T-helper 17 cell (primary cell): ENCODE measurements at regions not wholly inside any gene's neighbourhood (a gene's known extent, or its start where the extent isn't known, plus 50 kb on each side); places are given as distances from the start of the nearest gene placed in this dataset.

Experiments
- ATAC-seq: fragments of 150-1000 bp; cut with Tn5 transposase; 2 replicates; pipeline ENCODE4 v1.10.0; 2021; ENCODE audit warnings: mild to moderate bottlenecking, moderate library complexity
- DNase-seq, 3 donors: peaks; one replicate each; pipeline versions ENCODE4 v3.0.0 to v3.0.0-alpha.2; 2020 to 2021
- H3K9me3 ChIP-seq: one replicate; pipeline ENCODE4 v1.7.0; 2013; ENCODE audit warnings: low read length, mild to moderate bottlenecking; ENCODE audit not compliant: control insufficient read depth, poor library complexity, severe bottlenecking
- H3K27ac Mint-ChIP-seq: one replicate; pipeline ENCODE4 v1.8.0; 2022; ENCODE audit warnings: mild to moderate bottlenecking, moderate library complexity, mixed read lengths
- H3K27me3 Mint-ChIP-seq: one replicate; pipeline ENCODE4 v1.8.0; 2022; ENCODE audit warnings: mixed read lengths
- H3K36me3 Mint-ChIP-seq: one replicate; pipeline ENCODE4 v1.8.0; 2022; ENCODE audit warnings: low read depth, mixed read lengths
- H3K4me1 Mint-ChIP-seq: one replicate; pipeline ENCODE4 v1.8.0; 2022; ENCODE audit warnings: mild to moderate bottlenecking, mixed read lengths
- H3K4me3 Mint-ChIP-seq: one replicate; pipeline ENCODE4 v1.8.0; 2022; ENCODE audit warnings: mild to moderate bottlenecking, moderate library complexity, mixed read lengths

DNA sequence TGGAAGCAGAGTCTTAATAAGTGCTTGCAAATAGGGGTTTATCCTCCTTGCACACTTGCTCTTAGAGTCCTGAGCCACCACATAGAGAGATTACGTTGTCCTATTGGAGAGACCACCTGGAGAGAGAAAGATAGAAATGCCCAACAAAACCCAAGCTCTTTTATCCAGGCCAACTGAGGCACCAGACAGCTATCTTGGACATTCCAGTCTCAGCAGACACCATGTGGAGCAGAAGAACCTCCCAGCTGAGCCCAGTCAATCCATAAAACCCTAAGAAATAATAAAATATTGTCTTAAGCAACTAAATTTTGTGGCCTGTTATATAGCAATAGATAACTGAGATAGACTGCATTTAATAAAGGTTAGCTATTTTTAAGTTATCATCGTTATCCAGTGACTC, 105.7 kb upstream of the PFN2 start:
- Mint-ChIP-seq H3K4me1 (peaks cover 7% of the 10 kb centered on the region), H3K27ac (no peak overlapping the region), H3K27me3 (peaks cover 31% of the 10 kb centered on the region), H3K4me3 (no peak overlapping the region), H3K36me3 (no peaks in the 10 kb centered on the region)
- no peaks in the 10 kb centered on the region for H3K9me3 ChIP-seq
- DNase-seq (no peak), ATAC-seq (no peak)

DNA sequence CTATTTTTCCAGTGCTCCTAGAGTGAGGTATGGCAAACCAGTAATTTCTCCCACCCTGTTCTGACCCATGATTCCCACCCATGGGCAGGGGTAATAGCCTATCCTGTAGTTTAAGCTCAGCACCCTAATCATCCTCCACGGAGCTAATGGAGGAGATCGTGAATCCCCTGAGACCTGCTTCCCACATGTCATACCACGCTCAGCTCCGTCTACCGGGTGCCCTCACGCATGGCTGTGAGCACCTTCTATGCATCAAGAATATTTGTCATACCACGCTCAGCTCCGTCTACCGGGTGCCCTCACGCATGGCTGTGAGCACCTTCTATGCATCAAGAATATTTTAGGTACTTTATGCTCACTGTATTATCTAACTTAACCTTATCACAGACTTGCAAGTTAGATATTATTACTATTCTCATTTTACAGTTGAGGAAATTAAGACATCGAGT, 104.7 kb upstream of the PFN2 start:
- Mint-ChIP-seq H3K4me3 (no peak overlapping the region), H3K27ac (no peak overlapping the region), H3K4me1 (peaks cover 6% of the 10 kb centered on the region), H3K27me3 (peaks cover 39% of the 10 kb centered on the region), H3K36me3 (no peaks in the 10 kb centered on the region)
- no peaks in the 10 kb centered on the region for H3K9me3 ChIP-seq
- ATAC-seq (no peak), DNase-seq (no peak)

DNA sequence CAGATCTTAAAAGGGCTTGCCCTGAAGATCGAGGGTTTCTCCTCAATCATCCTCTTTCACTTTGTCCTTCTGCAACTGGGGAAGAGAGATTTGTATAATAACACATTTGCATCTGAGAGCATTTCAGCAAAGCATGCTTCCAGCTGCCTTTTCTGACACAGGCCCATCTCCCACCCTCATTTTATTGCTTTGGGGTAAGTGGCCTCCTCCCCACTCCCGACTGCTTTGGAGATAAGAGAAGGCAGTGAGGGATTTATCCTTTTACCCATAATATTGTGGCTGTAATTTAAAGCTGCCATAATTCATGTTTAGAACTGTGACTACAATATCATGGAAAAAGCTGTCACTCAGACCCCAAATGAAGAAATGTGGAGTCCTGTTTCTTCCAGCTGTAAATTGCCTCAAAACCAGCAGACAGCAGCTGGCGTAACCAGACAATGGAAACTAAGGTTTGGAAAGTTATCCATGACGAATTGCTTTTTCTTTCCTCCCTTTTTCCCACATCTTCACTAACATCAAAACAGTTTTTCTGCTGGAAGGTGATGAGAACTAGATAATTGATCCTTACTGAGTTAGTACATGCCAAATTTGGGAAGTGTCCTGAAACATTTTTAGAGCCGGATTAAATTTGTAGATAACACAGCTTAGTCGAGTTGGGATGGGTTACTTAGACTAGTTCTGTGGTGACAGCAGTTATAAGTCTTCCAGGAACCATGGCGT, 104.2 kb upstream of the PFN2 start:
- Mint-ChIP-seq H3K27ac (no peak overlapping the region), H3K36me3 (no peaks in the 10 kb centered on the region), H3K4me1 (peaks cover under 1% of the 10 kb centered on the region), H3K4me3 (no peak overlapping the region), H3K27me3 (peaks cover 38% of the 10 kb centered on the region)
- DNase-seq (no peak), ATAC-seq (no peak)
- no peaks in the 10 kb centered on the region for H3K9me3 ChIP-seq

DNA sequence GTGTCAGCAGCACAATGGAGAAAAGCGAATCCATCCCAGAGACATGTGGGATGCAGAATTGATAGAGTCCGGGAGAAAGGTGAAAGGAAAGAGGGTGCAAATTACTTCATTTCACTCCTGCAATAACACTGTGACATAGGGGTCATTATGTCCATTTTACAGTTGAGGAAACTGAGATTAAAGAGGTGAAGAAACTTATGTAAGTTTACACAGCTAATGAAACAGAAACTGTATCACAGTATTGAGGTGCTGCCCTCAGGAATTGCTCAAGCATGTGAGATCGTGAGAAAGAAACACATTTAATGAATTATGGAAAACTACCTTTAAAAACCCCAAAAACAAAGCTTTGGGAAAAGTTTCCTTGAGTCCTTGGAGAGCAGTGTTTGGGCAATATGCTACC, 103.6 kb upstream of the PFN2 start:
- no peak for ATAC-seq
- H3K9me3 ChIP-seq, result no peaks in the 10 kb centered on the region
- H3K36me3 Mint-ChIP-seq, result no peaks in the 10 kb centered on the region
- H3K4me3 Mint-ChIP-seq, result no peak overlapping the region
- no peaks in the 10 kb centered on the region for H3K4me1 Mint-ChIP-seq
- no peak overlapping the region for H3K27ac Mint-ChIP-seq
- H3K27me3 Mint-ChIP-seq, result peaks cover 43% of the 10 kb centered on the region
- no peak for DNase-seq

DNA sequence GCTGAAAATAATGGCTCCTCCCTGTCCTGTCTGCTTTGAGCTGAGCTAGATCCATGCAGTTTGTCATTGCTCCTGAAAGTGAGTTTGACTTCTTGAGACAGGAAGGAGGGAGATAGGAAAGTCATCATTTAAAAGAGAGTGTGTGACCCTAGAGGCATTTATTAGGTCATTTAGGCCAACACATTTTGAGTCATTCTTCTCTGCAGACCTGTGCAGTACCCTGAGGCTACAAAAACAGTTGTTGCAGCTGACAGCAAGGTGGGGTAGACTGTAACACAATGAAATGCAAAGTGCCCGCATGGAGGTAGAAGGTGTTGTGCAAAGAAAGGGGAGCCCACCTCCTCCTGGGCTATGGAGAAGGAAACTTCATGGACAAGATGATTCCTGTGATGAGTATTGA, 102.8 kb upstream of the PFN2 start:
- no peak overlapping the region for H3K27ac Mint-ChIP-seq
- no peaks in the 10 kb centered on the region for H3K36me3 Mint-ChIP-seq
- H3K4me1 Mint-ChIP-seq, result no peaks in the 10 kb centered on the region
- ATAC-seq, result no peak
- no peak for DNase-seq
- no peak overlapping the region for H3K4me3 Mint-ChIP-seq
- H3K27me3 Mint-ChIP-seq, result peaks cover 51% of the 10 kb centered on the region
- H3K9me3 ChIP-seq, result no peaks in the 10 kb centered on the region

DNA sequence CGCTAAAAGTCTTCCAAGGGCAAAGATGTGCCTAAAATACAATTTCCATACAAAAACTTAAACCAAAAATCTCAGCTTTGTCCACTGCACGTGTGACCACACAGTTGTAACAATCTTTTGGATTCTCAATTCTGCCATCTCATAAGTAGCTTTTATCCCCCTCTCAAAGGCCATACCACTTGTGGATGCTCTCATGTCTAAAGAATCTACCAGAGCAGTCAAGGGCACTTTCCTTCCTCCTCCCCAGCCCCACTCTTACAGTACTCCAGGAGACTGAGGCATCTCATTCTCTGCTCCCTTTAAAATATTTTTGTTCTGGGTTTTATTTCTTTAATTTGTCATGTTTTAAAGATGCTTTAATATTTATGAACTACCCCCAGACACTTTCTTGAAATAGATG, 102.3 kb upstream of the PFN2 start:
- no peaks in the 10 kb centered on the region for H3K36me3 Mint-ChIP-seq
- no peaks in the 10 kb centered on the region for H3K4me1 Mint-ChIP-seq
- H3K4me3 Mint-ChIP-seq, result no peak overlapping the region
- DNase-seq, result no peak
- peaks cover 56% of the 10 kb centered on the region for H3K27me3 Mint-ChIP-seq
- ATAC-seq, result no peak
- H3K9me3 ChIP-seq, result no peaks in the 10 kb centered on the region
- H3K27ac Mint-ChIP-seq, result no peak overlapping the region

DNA sequence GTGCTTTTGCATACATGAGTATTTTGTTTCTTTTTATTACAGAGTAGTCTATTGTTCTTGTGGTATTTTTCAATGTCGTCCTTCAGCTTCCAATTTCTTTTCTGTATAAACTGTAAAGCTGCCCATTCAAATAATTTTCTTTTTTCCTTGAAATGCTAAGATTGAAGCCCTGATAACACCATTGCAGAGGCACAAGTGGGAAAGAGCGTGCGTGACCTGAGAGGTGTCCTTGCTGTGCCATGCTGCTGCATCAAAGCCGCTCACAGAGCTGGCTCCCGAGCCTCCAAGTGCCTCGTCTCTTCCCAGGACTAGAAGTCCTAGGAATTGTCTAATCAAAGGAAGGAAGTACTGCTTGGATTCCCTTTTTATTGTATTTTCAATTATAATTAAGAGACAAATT, 101.9 kb upstream of the PFN2 start:
- H3K4me3 Mint-ChIP-seq, result no peak overlapping the region

DNA sequence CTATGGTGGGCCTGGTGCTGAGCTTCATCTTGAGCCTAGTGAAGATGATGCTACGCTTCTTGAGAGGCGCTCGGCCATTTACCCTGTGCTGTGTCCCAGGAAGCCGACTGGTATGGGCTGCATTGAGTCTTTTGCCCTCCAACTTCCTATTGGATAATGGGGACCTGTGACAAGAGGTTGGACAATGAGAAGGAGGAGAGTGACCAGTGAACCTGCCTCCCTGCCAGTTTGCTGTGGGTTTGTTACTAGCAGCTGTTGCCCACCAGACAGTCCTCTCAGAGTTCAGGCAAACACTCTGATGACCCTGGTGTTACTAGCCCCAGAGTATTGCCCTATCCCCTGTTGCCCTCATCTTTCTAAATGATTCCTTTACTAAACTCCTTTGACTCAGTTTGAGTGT, 99.6 kb upstream of the PFN2 start:
- Mint-ChIP-seq H3K36me3 (no peaks in the 10 kb centered on the region), H3K4me3 (no peak overlapping the region), H3K27ac (no peak overlapping the region), H3K27me3 (peaks cover 75% of the 10 kb centered on the region), H3K4me1 (no peaks in the 10 kb centered on the region)
- H3K9me3 ChIP-seq, result no peaks in the 10 kb centered on the region
- no peak for DNase-seq
- ATAC-seq, result no peak

More for the DNA sequence above, 101.9 kb upstream of the PFN2 start:
- H3K27ac Mint-ChIP-seq, result no peak overlapping the region
- H3K4me1 Mint-ChIP-seq, result no peaks in the 10 kb centered on the region
- H3K36me3 Mint-ChIP-seq, result no peaks in the 10 kb centered on the region
- DNase-seq (no peak), ATAC-seq (no peak)
- peaks cover 60% of the 10 kb centered on the region for H3K27me3 Mint-ChIP-seq
- H3K9me3 ChIP-seq, result no peaks in the 10 kb centered on the region

DNA sequence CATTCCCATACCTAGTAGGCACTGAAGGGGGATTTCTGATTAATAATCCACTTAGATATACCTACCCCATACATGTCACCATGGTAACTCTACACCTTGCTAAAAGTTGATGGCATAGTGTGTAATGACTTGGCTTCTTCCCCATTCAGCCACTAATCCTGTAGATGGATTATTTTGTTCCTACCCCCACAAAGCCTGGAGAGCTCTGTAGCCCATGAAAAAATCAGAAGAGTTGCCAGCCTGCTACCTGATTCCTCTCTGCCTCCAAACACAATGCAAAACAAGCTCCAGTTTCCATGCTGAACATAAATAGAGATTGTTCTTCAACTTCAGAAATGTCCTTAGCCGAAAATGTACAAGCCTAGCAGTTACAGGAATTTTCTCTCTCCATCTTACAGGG, 98.9 kb upstream of the PFN2 start:
- Mint-ChIP-seq H3K27me3 (peaks cover 80% of the 10 kb centered on the region), H3K36me3 (no peaks in the 10 kb centered on the region)

DNA sequence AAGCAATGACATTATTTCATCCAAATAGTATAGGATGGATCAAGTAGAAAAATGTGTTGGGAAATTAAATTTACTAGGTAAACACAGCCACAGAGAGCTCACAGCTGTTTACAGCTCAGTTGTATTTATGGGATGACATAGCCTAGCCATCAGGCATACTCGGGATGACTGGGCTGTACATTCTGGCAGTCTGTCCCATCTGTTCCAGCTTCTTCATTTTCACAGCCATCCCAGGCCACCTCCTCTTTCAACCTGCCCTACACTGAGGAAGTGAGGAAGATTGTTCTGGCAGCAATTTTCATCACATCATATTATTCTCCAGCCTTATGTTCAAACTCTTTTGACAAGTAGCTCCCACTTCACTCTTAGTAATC, 98.4 kb upstream of the PFN2 start:
- ATAC-seq (no peak), DNase-seq (no peak)
- H3K4me3 Mint-ChIP-seq, result no peak overlapping the region
- H3K27me3 Mint-ChIP-seq, result peaks cover 77% of the 10 kb centered on the region
- no peaks in the 10 kb centered on the region for H3K9me3 ChIP-seq
- H3K36me3 Mint-ChIP-seq, result no peaks in the 10 kb centered on the region
- H3K27ac Mint-ChIP-seq, result no peak overlapping the region
- no peaks in the 10 kb centered on the region for H3K4me1 Mint-ChIP-seq

More for the DNA sequence above, 98.9 kb upstream of the PFN2 start:
- Mint-ChIP-seq H3K4me3 (no peak overlapping the region), H3K4me1 (no peaks in the 10 kb centered on the region), H3K27ac (no peak overlapping the region)
- ATAC-seq (no peak), DNase-seq (no peak)
- no peaks in the 10 kb centered on the region for H3K9me3 ChIP-seq

DNA sequence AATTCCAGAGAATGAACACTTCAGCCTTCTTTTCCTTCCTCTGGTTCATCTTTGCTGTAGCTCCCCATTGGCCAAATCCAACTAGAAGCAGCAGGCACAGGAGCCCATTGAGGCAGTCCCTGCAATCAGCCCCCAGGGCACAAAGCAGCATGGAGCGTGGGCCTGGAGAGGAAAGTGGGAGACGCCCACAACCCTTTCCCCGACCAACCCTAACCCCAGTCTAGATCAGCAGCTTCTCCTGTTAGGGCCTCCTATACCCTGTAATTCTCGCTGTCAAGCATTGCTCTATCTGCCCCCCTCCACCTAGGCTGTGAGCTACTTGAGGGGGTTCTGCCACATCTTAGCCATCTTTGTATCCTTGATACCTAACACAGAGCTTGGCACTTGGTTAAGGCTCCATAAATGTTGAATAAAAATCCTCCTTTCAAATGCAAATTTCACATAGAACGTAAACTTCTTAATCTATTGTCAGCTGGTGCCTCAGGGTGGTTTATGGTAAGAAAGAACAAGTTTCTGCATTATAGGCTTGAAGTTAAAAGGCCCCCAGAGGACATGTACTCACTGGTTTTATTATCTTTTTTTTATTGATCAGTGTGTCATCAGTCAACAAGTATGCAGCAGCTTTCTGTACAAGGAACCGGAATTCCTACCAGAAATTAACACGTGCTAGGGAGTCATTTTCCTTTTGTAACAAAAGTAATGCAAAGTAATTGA, 97.9 kb upstream of the PFN2 start:
- H3K4me3 Mint-ChIP-seq, result no peak overlapping the region
- peaks cover 72% of the 10 kb centered on the region for H3K27me3 Mint-ChIP-seq
- DNase-seq (no peak), ATAC-seq (no peak)
- H3K9me3 ChIP-seq, result no peaks in the 10 kb centered on the region
- H3K27ac Mint-ChIP-seq, result no peak overlapping the region
- H3K4me1 Mint-ChIP-seq, result peaks cover 2% of the 10 kb centered on the region
- H3K36me3 Mint-ChIP-seq, result no peaks in the 10 kb centered on the region

DNA sequence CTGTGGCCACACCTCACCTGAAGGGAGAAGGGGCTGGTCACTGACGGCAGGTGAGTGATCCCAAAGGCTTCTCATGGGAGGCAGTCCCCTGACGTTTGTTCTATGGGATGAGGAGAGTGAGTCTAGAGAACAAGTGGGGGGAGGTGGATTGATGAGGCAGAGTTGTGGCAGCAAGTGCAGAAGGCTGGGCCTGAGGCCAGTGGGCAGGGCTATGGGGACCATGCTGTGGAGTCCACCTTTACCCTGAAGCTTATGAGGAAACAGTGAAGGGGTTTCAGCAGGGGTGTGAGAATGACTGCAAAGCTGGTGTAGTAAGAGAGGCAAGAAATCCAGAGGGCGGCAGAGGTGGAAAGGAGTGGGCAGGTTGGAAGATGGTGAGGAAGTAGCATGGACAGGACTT, 96.9 kb upstream of the PFN2 start:
- Mint-ChIP-seq H3K4me1 (peaks cover 2% of the 10 kb centered on the region), H3K27ac (no peak overlapping the region), H3K4me3 (no peak overlapping the region), H3K36me3 (no peaks in the 10 kb centered on the region), H3K27me3 (peaks cover 70% of the 10 kb centered on the region)
- no peaks in the 10 kb centered on the region for H3K9me3 ChIP-seq
- ATAC-seq (no peak), DNase-seq (no peak)

DNA sequence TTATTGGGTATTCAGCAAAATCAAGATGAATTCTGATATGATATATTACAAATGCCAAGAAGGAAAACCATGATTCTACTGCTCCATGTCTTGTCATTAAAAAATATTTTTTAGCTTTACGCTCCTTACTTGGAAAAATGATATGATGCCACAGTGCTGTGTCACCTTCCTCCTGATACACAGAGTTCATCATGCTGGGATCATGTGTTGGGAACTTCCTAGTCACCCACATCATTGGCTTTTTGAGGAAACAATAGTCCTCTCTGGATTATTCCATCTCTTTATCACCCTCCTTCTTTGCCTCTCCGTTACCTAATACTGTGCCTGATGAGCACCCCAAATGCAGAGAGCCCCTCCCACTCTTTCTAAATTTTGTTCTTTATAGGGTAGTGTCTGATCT, 94.3 kb upstream of the PFN2 start:
- H3K4me1 Mint-ChIP-seq, result peaks cover 4% of the 10 kb centered on the region
- DNase-seq, result no peak
- no peaks in the 10 kb centered on the region for H3K9me3 ChIP-seq
- no peak overlapping the region for H3K27ac Mint-ChIP-seq
- H3K4me3 Mint-ChIP-seq, result no peak overlapping the region
- no peak for ATAC-seq
- H3K36me3 Mint-ChIP-seq, result no peaks in the 10 kb centered on the region
- H3K27me3 Mint-ChIP-seq, result peaks cover 63% of the 10 kb centered on the region

DNA sequence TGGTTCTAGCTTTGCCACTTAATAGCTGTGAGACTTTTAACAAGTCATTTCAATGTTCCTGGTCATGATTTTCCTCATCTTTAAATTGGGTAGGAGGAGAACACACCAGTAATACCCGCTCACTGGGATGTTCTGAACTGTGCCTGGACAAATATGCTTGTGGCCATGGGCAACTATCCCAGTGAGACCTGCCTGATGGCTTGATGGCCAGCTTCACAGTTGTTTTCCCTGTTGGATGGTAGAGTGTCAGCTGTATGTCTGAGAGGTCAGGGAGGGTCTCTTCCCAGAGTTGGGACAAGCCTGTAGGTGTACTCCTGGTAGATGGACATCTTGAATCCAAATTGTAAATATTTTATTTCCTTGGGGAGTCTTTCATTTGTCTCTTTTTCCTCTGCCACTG, 92.5 kb upstream of the PFN2 start:
- H3K36me3 Mint-ChIP-seq, result no peaks in the 10 kb centered on the region
- peaks cover 4% of the 10 kb centered on the region for H3K4me1 Mint-ChIP-seq
- H3K27ac Mint-ChIP-seq, result no peak overlapping the region
- H3K9me3 ChIP-seq, result no peaks in the 10 kb centered on the region
- DNase-seq (no peak), ATAC-seq (no peak)
- H3K4me3 Mint-ChIP-seq, result no peak overlapping the region
- H3K27me3 Mint-ChIP-seq, result peaks cover 46% of the 10 kb centered on the region
